Peyer's patch (tissue), 4 donors: ENCODE measurements at regions not wholly inside any gene's neighbourhood (a gene's known extent, or its start where the extent isn't known, plus 50 kb on each side); places are given as distances from the start of the nearest gene placed in this dataset.

ENCODE experiments used
- CTCF ChIP-seq, 6 experiments: fragments of 450-650 bp in 4 of 6; fragments of 200-600 bp in 2 of 6; sonication (generic) in 1 of 6; IDR thresholded peaks; one replicate each; pipeline ENCODE4 v1.5.1; 2017 to 2019; ENCODE audit warnings: antibody characterized with exemption in 6 of 6, mild to moderate bottlenecking in 3 of 6, moderate library complexity in 1 of 6
- POLR2A ChIP-seq, 2 donors: fragments of 450-650 bp; IDR thresholded peaks; one replicate each; pipeline ENCODE4 v1.5.1; 2017; ENCODE audit warnings: antibody characterized with exemption in 2 of 2, mild to moderate bottlenecking in 2 of 2, moderate library complexity in 2 of 2

GRCh38 chr4:160928482-160928881 is 1235.3 kb downstream of the FSTL5 start:
- TF ChIP-seq CTCF (IDR thresholded peaks at IDR 0.05) (no peak), POLR2A (IDR thresholded peaks at IDR 0.05) (no peak)
